ENCODE measurements at regions not wholly inside any gene's neighbourhood (a gene's known extent, or its start where the extent isn't known, plus 50 kb on each side); places are given as distances from the start of the nearest gene placed in this dataset.
A peak's percentile ranks its signal among the peaks of the same experiment; 100 is the strongest.

GRCh38 chr12:24054416-24054815, 104.9 kb upstream of the SOX5 start:
- DNase-seq (ENCODE audit: low read depth in 2 of 2) = peak in 1 of 2 donors; percentile 61

GRCh38 chr12:24049728-24050127, 100.3 kb upstream of the SOX5 start:
- no peak for DNase-seq (ENCODE audit: low read depth in 2 of 2)

DNA sequence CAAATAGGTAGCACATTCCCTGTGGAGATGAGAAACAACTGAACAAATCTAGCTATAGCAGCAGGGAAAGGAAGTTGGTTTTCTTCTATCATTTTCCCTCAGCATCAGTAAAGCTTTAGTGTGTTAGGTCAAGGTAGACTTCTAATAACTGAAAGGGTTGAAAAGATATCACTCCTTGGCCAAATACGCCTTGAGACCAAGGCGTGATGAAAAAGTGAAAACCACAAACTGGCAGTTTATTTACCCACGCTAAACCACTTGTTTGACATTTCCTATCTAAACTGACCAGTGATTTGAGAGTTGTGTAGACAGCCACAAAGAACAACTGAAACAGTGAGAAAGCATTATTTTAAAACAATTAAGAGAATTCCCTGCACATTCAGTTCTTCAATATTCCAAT, 99.6 kb upstream of the SOX5 start:
- DNase-seq (ENCODE audit: low read depth in 2 of 2) = no peak

DNA sequence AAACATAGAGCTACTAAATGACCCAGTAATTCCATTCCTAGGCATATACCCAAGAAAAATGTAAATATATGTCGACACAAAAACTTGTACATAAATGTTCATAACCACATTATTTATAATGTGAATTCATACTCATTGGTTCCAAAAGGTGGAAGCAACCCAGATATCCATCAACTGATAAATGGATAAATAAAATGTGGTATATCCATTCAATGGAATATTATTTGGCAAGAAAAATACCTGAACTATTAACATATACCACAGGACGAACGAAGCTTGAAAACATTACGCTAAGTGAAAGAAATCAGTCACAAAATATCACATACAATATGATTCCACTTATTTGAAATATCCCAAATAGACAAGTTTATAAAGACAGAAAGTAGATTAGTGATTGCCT, 99.0 kb upstream of the SOX5 start:
- no peak for DNase-seq (ENCODE audit: low read depth in 2 of 2)

GRCh38 chr12:24047326-24047725, 97.9 kb upstream of the SOX5 start:
- no peak for DNase-seq (ENCODE audit: low read depth in 2 of 2)

- peak; percentile 6 to 85 for DNase-seq (ENCODE audit: low read depth in 2 of 2)
Observed at GRCh38 chr12:24045816-24046257, 96.4 kb upstream of the SOX5 start.

- DNase-seq (ENCODE audit: low read depth in 2 of 2) = no peak
Observed at GRCh38 chr12:24044941-24045703, 95.7 kb upstream of the SOX5 start.

DNA sequence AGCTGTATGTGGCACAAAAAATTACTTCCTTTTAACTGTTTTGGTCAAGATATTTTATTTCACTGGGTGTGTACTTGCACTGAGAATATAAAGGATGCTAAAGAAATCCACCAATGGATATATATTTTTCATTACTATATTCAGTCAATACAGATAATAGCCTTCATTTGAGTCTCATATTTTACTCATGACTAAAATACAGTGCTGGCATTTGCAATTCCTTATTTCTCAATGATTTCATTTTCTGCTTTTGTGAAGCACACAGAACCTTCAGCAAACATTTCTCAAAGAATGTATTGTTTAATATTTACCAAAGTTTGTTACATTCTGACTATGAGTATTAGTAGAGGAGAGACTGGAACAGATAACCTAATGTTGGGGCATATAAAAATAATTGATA, 93.2 kb upstream of the SOX5 start:
- DNase-seq (ENCODE audit: low read depth in 2 of 2) = no peak

GRCh38 chr12:24039113-24039525, 89.6 kb upstream of the SOX5 start:
- peak; percentile 4 to 84 for DNase-seq (ENCODE audit: low read depth in 2 of 2)

- DNase-seq (ENCODE audit: low read depth in 2 of 2) = no peak
Observed at GRCh38 chr12:24038211-24038997, 88.9 kb upstream of the SOX5 start.

DNA sequence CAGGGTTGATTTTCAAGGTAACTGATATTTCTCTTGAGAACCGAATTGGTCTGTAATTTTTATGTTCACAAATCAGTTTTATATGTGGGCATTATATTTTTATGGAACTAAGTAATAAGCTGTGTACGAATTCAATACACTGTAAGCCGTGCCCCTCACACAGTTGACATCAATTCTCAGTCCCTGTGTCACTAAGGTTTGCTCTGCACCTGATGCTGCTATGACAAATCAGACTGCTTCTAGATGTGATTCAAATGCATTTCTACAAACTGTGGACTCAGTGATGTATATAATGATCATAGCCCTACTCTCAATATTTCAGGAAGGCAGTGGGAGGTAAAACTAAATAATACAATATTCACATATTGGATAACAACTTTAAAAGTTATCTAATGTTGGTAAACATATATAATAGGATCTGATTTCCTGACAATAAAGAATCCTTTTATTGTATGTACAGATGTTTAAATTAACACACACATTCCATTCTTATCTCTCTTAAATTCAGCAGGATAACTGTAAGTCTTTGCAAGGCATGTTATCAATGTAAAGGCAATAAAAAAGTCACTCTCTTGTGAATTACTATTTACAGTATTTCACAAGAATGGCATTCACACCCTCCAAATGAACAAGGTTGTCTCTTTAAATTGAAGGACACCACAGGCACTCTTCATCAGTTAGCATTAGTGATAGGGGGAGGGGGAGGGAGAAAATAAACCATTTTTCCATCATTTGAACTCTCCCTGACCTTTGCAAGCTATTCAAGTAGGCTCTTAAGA, 87.2 kb upstream of the SOX5 start:
- DNase-seq (ENCODE audit: low read depth in 2 of 2) = no peak

GRCh38 chr12:24034894-24035293, 85.4 kb upstream of the SOX5 start:
- no peak for DNase-seq (ENCODE audit: low read depth in 2 of 2)

DNA sequence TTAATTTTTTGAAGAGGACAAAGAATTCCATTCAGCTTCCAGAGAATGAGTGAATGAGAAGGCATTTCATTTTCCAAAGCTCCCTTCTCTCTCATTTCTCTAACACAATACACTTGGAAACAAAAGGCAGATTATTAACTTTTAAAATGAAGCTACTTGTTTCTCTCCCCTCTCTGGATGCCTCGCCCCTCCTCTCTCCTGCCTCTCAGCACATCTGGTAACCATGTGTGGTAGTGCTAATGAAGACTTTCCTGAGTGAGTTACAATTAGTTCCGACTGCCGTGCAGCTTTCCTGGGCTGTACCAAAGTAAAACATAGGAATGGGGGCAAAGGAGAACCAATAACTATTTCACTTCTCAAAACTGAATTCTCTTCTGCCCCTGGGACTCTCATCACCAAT, 84.7 kb upstream of the SOX5 start:
- DNase-seq (ENCODE audit: low read depth in 2 of 2) = no peak

GRCh38 chr12:24027352-24027751, 77.9 kb upstream of the SOX5 start:
- DNase-seq (ENCODE audit: low read depth in 2 of 2) = no peak

- peak in 1 of 2 donors; percentile 6 for DNase-seq (ENCODE audit: low read depth in 2 of 2)
Observed at GRCh38 chr12:24025153-24025798, 75.8 kb upstream of the SOX5 start.

- no peak for DNase-seq (ENCODE audit: low read depth in 2 of 2)
Observed at GRCh38 chr12:24023081-24023480, 73.6 kb upstream of the SOX5 start.

GRCh38 chr12:24021164-24021502, 71.7 kb upstream of the SOX5 start:
- no peak for DNase-seq (ENCODE audit: low read depth in 2 of 2)

- peak; percentile 5 to 8 for DNase-seq (ENCODE audit: low read depth in 2 of 2)
Observed at GRCh38 chr12:24020397-24021163, 71.1 kb upstream of the SOX5 start.

DNA sequence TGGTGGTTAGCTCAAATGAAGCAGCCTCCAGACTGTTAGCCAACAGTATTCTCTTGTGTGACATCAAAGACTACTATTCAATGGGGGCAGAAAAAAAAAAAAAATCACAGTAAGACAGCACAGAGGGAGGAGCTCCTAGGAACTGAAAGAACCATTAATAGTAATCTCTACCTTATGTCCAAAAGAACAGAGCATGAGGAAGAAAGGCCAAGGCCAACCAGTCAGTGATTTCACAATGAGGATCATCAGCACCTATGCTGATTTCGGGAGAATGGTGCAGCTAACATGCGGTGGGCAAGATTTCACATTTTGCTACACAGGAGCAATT, 66.3 kb upstream of the SOX5 start:
- no peak for DNase-seq (ENCODE audit: low read depth in 2 of 2)

- DNase-seq (ENCODE audit: low read depth in 2 of 2) = no peak
Observed at GRCh38 chr12:24014915-24015832, 65.7 kb upstream of the SOX5 start.
